HK-2 (cell line): ENCODE measurements at regions not wholly inside any gene's neighbourhood (a gene's known extent, or its start where the extent isn't known, plus 50 kb on each side); places are given as distances from the start of the nearest gene placed in this dataset.

Experiments used
- DNase-seq: peaks from one replicate; pipeline ENCODE4 v3.0.0-alpha.2; 2018; ENCODE audit not compliant: unreplicated experiment

- no peak for DNase-seq
Observed at GRCh38 chr1:23615423-23615822, 56.1 kb upstream of the ID3 start.

GRCh38 chr1:23614032-23614660 lies 54.8 kb upstream of the ID3 start:
- DNase-seq: no peak

- no peak for DNase-seq
Observed at GRCh38 chr1:23613191-23614031, 54.1 kb upstream of the ID3 start.

- no peak for DNase-seq
Observed at GRCh38 chr1:23611601-23612327, 52.5 kb upstream of the ID3 start.

GRCh38 chr1:23610677-23611076 lies 51.4 kb upstream of the ID3 start:
- DNase-seq: no peak

- no peak for DNase-seq
Observed at GRCh38 chr1:23609971-23610370, 50.7 kb upstream of the ID3 start.
